ENCODE measurements at regions not wholly inside any gene's neighbourhood (a gene's known extent, or its start where the extent isn't known, plus 50 kb on each side); places are given as distances from the start of the nearest gene placed in this dataset.

DNA sequence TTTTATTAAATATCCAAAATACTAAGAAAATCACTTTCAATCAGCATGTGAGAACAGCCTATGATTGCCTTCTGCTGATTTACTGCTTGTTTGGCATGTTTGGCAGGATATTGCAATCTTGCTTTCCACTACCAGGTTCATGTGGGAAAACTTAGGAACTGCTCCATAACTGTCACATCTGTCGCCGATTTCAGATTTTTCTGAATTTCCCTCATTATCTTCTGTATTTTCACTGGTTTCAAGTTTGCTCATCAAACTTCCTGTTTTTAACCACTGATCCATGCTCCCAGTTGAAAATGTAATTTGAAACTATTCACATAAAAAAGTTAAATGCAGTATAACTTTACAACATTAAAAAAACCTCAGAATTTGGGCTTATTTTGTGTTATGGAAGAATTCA lies 93.0 kb downstream of the NFKBIZ start (continued):
- TF ChIP-seq, protein P1, sequence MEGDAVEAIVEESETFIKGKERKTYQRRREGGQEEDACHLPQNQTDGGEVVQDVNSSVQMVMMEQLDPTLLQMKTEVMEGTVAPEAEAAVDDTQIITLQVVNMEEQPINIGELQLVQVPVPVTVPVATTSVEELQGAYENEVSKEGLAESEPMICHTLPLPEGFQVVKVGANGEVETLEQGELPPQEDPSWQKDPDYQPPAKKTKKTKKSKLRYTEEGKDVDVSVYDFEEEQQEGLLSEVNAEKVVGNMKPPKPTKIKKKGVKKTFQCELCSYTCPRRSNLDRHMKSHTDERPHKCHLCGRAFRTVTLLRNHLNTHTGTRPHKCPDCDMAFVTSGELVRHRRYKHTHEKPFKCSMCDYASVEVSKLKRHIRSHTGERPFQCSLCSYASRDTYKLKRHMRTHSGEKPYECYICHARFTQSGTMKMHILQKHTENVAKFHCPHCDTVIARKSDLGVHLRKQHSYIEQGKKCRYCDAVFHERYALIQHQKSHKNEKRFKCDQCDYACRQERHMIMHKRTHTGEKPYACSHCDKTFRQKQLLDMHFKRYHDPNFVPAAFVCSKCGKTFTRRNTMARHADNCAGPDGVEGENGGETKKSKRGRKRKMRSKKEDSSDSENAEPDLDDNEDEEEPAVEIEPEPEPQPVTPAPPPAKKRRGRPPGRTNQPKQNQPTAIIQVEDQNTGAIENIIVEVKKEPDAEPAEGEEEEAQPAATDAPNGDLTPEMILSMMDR (IDR thresholded peaks at IDR 0.05 in 2 of 3, conservative IDR thresholded peaks at IDR 0.05 in 1 of 3; ENCODE audit: control insufficient read depth in 2 of 3, extremely low read depth in 1 of 3, insufficient read depth in 1 of 3, low read depth in 3 of 3, low read length in 3 of 3) = no peak
- TF ChIP-seq ZNF207 (IDR thresholded peaks at IDR 0.05; ENCODE audit: borderline replicate concordance) = no peak
- no peak for TF ChIP-seq ASH2L (IDR thresholded peaks at IDR 0.05; ENCODE audit: borderline replicate concordance, low read depth)
- TF ChIP-seq SMC3 (IDR thresholded peaks at IDR 0.05; ENCODE audit: borderline replicate concordance, low read length) = no peak
- TF ChIP-seq SPI1 (IDR thresholded peaks at IDR 0.05; ENCODE audit: borderline replicate concordance, insufficient read depth, low read depth, low read length) = peak; percentile 27; the same call in 1 of the 2 replicates
- no peak for TF ChIP-seq CBX5 (IDR thresholded peaks at IDR 0.05; ENCODE audit: low read depth)
- TF ChIP-seq RBBP5 (conservative IDR thresholded peaks at IDR 0.05) = no peak
- TF ChIP-seq, protein P2, sequence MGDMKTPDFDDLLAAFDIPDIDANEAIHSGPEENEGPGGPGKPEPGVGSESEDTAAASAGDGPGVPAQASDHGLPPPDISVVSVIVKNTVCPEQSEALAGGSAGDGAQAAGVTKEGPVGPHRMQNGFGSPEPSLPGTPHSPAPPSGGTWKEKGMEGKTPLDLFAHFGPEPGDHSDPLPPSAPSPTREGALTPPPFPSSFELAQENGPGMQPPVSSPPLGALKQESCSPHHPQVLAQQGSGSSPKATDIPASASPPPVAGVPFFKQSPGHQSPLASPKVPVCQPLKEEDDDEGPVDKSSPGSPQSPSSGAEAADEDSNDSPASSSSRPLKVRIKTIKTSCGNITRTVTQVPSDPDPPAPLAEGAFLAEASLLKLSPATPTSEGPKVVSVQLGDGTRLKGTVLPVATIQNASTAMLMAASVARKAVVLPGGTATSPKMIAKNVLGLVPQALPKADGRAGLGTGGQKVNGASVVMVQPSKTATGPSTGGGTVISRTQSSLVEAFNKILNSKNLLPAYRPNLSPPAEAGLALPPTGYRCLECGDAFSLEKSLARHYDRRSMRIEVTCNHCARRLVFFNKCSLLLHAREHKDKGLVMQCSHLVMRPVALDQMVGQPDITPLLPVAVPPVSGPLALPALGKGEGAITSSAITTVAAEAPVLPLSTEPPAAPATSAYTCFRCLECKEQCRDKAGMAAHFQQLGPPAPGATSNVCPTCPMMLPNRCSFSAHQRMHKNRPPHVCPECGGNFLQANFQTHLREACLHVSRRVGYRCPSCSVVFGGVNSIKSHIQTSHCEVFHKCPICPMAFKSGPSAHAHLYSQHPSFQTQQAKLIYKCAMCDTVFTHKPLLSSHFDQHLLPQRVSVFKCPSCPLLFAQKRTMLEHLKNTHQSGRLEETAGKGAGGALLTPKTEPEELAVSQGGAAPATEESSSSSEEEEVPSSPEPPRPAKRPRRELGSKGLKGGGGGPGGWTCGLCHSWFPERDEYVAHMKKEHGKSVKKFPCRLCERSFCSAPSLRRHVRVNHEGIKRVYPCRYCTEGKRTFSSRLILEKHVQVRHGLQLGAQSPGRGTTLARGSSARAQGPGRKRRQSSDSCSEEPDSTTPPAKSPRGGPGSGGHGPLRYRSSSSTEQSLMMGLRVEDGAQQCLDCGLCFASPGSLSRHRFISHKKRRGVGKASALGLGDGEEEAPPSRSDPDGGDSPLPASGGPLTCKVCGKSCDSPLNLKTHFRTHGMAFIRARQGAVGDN (IDR thresholded peaks at IDR 0.05) = no peak
- TF ChIP-seq NRF1 (conservative IDR thresholded peaks at IDR 0.05; ENCODE audit: low read depth, low read length) = no peak
- no peak for TF ChIP-seq KAT2A (conservative IDR thresholded peaks at IDR 0.05; ENCODE audit: control insufficient read depth, low read depth, low read length)
- TF ChIP-seq NR2C2 (IDR thresholded peaks at IDR 0.05; ENCODE audit: borderline replicate concordance, control insufficient read depth, insufficient read length, low read depth) = no peak
- TF ChIP-seq RCOR1 (conservative IDR thresholded peaks at IDR 0.05; ENCODE audit: low read depth, low read length) = 0 out of 2 replicates have a peak, but pooled peaks have one; percentile 40
- TF ChIP-seq, protein P3, sequence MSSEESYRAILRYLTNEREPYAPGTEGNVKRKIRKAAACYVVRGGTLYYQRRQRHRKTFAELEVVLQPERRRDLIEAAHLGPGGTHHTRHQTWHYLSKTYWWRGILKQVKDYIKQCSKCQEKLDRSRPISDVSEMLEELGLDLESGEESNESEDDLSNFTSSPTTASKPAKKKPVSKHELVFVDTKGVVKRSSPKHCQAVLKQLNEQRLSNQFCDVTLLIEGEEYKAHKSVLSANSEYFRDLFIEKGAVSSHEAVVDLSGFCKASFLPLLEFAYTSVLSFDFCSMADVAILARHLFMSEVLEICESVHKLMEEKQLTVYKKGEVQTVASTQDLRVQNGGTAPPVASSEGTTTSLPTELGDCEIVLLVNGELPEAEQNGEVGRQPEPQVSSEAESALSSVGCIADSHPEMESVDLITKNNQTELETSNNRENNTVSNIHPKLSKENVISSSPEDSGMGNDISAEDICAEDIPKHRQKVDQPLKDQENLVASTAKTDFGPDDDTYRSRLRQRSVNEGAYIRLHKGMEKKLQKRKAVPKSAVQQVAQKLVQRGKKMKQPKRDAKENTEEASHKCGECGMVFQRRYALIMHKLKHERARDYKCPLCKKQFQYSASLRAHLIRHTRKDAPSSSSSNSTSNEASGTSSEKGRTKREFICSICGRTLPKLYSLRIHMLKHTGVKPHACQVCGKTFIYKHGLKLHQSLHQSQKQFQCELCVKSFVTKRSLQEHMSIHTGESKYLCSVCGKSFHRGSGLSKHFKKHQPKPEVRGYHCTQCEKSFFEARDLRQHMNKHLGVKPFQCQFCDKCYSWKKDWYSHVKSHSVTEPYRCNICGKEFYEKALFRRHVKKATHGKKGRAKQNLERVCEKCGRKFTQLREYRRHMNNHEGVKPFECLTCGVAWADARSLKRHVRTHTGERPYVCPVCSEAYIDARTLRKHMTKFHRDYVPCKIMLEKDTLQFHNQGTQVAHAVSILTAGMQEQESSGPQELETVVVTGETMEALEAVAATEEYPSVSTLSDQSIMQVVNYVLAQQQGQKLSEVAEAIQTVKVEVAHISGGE (CRISPR knock-in tag; IDR thresholded peaks at IDR 0.05) = no peak
- TF ChIP-seq JUND (IDR thresholded peaks at IDR 0.05; ENCODE audit: low read depth, low read length) = no peak
- TF ChIP-seq ZZZ3 (IDR thresholded peaks at IDR 0.05; ENCODE audit: control insufficient read depth, insufficient read length, low read depth) = no peak
- no peak for TF ChIP-seq TCF3 (IDR thresholded peaks at IDR 0.05; ENCODE audit: borderline replicate concordance, insufficient read depth, low read depth, low read length)
- peak; percentile 72 to 78; a peak in 3 of 4 replicates for TF ChIP-seq EP300 (IDR thresholded peaks at IDR 0.05; ENCODE audit: borderline replicate concordance in 1 of 2, control insufficient read depth in 1 of 2, low read depth in 2 of 2, low read length in 2 of 2)
- TF ChIP-seq SUZ12 (IDR thresholded peaks at IDR 0.05; ENCODE audit: unreplicated experiment) = no peak
- no peak for TF ChIP-seq TAF1 (IDR thresholded peaks at IDR 0.05; ENCODE audit: borderline replicate concordance, low read depth, low read length)
- no peak for TF ChIP-seq TARDBP (IDR thresholded peaks at IDR 0.05; ENCODE audit: borderline replicate concordance)
- TF ChIP-seq SIX5 (IDR thresholded peaks at IDR 0.05; ENCODE audit: low read depth, low read length, severe bottlenecking) = no peak
